ENCODE measurements at regions not wholly inside any gene's neighbourhood (a gene's known extent, or its start where the extent isn't known, plus 50 kb on each side); places are given as distances from the start of the nearest gene placed in this dataset.

DNA sequence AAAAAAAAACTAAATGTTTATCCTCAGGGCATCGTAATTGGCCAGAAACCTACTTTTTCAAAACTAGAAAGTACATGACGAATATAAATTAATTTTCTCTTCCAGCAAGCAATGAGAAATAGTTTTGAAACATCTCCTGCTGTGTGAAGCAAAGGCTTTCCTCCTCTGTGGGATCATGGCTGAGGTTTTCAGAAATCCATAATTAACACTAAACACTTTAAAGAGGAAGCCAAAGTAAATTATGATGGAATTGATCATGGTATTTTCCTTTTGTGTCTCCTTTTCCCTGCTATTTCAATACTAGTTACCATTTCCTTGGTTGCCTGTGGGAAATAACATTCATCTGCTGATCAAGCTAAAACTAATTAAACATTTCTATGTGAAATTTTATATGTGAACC lies 1413.8 kb upstream of the PCDH20 start:
- Histone ChIP-seq H3K9me3 (ENCODE audit: control insufficient read depth, insufficient read depth, low read length) (no peaks in the 10 kb centered on the region), H3K27ac (ENCODE audit: low read depth, low read length) (no peak overlapping the region), H3K4me3 (ENCODE audit: low read depth, low read length) (no peak overlapping the region), H3K27me3 (ENCODE audit: control insufficient read depth, insufficient read depth, low read length) (no peaks in the 10 kb centered on the region)
- TF ChIP-seq CTCF (IDR thresholded peaks at IDR 0.05; ENCODE audit: low read depth, low read length): no peak
- CTCF ChIA-PET: no interaction called here
- DNase-seq (ENCODE audit: low read depth, low spot score): no peak
- POLR2A ChIA-PET: no interaction called here

- Histone ChIP-seq H3K4me3 (ENCODE audit: low read depth, low read length) (no peak overlapping the region), H3K27ac (ENCODE audit: low read depth, low read length) (no peak overlapping the region), H3K9me3 (ENCODE audit: control insufficient read depth, insufficient read depth, low read length) (no peaks in the 10 kb centered on the region), H3K27me3 (ENCODE audit: control insufficient read depth, insufficient read depth, low read length) (no peaks in the 10 kb centered on the region)
- ChIA-PET POLR2A (no interaction called here), CTCF (no interaction called here)
- no peak for TF ChIP-seq CTCF (IDR thresholded peaks at IDR 0.05; ENCODE audit: low read depth, low read length)
- DNase-seq (ENCODE audit: low read depth, low spot score): no peak
Observed at GRCh38 chr13:62799931-62800436, 1384.3 kb upstream of the PCDH20 start.

GRCh38 chr13:62799038-62799535 lies 1383.4 kb upstream of the PCDH20 start:
- H3K27ac ChIP-seq (ENCODE audit: low read depth, low read length): no peak overlapping the region
- no peak for DNase-seq (ENCODE audit: low read depth, low spot score)
- ChIA-PET CTCF (no interaction called here), POLR2A (no interaction called here)
- TF ChIP-seq CTCF (IDR thresholded peaks at IDR 0.05; ENCODE audit: low read depth, low read length): no peak
- H3K27me3 ChIP-seq (ENCODE audit: control insufficient read depth, insufficient read depth, low read length): no peaks in the 10 kb centered on the region
- H3K9me3 ChIP-seq (ENCODE audit: control insufficient read depth, insufficient read depth, low read length): no peaks in the 10 kb centered on the region
- H3K4me3 ChIP-seq (ENCODE audit: low read depth, low read length): no peak overlapping the region

DNA sequence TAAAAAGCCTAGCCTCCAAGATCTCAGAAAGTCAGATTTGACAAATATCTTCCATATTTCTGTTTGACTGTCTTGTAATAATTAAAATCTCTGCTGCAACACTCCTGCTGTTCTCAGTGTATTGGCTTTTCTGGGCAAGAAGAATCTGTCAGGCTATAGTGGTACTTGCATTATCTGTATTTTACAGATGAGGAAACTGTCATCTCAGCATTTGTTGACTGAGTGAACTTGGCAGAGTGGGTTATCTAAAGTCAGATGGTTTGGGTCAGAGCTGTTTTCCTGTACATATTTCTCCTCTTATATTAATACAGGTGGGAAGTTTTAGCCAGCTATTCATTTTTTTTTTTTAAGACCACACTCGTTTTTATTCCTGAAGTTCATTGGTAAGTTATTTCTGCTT lies 1378.2 kb upstream of the PCDH20 start:
- TF ChIP-seq CTCF (IDR thresholded peaks at IDR 0.05; ENCODE audit: low read depth, low read length): no peak
- no peaks in the 10 kb centered on the region for H3K9me3 ChIP-seq (ENCODE audit: control insufficient read depth, insufficient read depth, low read length)
- CTCF ChIA-PET: interaction anchor here (0.7 kb wide), 1 partner anchor 282 kb away, joined by 6 read pairs; no protein-coding TSS in a partner anchor
- H3K27me3 ChIP-seq (ENCODE audit: control insufficient read depth, insufficient read depth, low read length): no peaks in the 10 kb centered on the region
- DNase-seq (ENCODE audit: low read depth, low spot score): no peak
- no peak overlapping the region for H3K4me3 ChIP-seq (ENCODE audit: low read depth, low read length)
- H3K27ac ChIP-seq (ENCODE audit: low read depth, low read length): no peak overlapping the region
- POLR2A ChIA-PET: no interaction called here

DNA sequence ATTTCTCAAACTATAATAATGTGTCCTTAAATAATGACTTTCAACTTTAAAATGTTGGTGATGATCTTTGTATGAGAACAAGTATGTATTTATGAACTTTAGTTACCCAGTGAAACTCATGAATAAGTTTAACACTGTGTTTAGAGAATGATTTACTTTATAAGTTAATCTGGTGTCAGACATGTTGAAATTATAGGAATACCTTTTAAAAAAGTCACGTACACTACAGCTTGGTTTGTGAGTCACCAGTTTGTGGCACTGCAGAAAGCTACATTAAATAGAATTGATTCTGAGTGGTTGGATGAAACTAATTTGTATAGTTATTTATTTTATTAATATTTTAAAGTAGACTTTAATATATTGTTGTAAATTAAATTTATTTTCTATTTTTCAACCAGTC lies 1366.2 kb upstream of the PCDH20 start:
- no peak for DNase-seq (ENCODE audit: low read depth, low spot score)
- no peak for TF ChIP-seq CTCF (IDR thresholded peaks at IDR 0.05; ENCODE audit: low read depth, low read length)
- H3K27me3 ChIP-seq (ENCODE audit: control insufficient read depth, insufficient read depth, low read length): no peaks in the 10 kb centered on the region
- H3K27ac ChIP-seq (ENCODE audit: low read depth, low read length): no peak overlapping the region
- ChIA-PET CTCF (no interaction called here), POLR2A (no interaction called here)
- no peak overlapping the region for H3K4me3 ChIP-seq (ENCODE audit: low read depth, low read length)
- H3K9me3 ChIP-seq (ENCODE audit: control insufficient read depth, insufficient read depth, low read length): no peaks in the 10 kb centered on the region

All from AG04450 (cell line).